ENCODE measurements at regions not wholly inside any gene's neighbourhood (a gene's known extent, or its start where the extent isn't known, plus 50 kb on each side); places are given as distances from the start of the nearest gene placed in this dataset.

GRCh38 chr7:84941936-84942335 lies 244.9 kb downstream of the SEMA3D start:
- no peak for DNase-seq (ENCODE audit: low read depth in 1 of 2, low spot score in 1 of 2)
- Histone ChIP-seq H3K27ac (no peak overlapping the region), H3K4me3 (no peak overlapping the region), H3K4me1 (ENCODE audit: low read depth) (no peaks in the 10 kb centered on the region), H3K27me3 (no peaks in the 10 kb centered on the region), H3K36me3 (no peaks in the 10 kb centered on the region), H3K9me3 (ENCODE audit: low read depth) (no peaks in the 10 kb centered on the region)
- no peak for TF ChIP-seq CTCF (IDR thresholded peaks at IDR 0.05; ENCODE audit: low read depth, low read length)

- TF ChIP-seq CTCF (IDR thresholded peaks at IDR 0.05; ENCODE audit: low read depth, low read length): no peak
- no peaks in the 10 kb centered on the region for H3K9me3 ChIP-seq (ENCODE audit: low read depth)
These were observed 245.6 kb downstream of the SEMA3D start for GRCh38 chr7:84941291-84941690.

DNA sequence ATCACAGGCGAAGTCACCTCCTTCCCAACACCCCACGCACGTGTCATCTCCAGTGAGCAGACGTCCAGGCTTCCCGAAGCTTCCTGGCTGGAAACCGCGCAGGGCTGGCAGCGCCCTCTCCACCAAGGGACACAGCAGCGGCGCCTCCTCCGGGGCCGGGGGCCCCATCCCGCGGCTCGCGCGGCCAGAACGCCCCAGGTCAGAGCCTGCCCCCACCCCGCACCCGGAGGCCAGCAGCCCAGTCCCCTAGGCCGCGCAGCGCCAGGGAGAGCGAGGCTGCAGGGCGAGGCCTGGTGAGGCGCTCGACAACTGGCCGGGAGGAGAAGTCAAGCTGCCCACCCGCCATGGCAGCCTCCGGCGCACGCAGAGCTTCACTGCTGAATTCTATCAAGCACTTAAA lies 247.0 kb downstream of the SEMA3D start:
- H3K36me3 ChIP-seq: no peaks in the 10 kb centered on the region
- H3K27ac ChIP-seq: no peak overlapping the region
- H3K4me3 ChIP-seq: no peak overlapping the region
- no peaks in the 10 kb centered on the region for H3K9me3 ChIP-seq (ENCODE audit: low read depth)
- H3K4me1 ChIP-seq (ENCODE audit: low read depth): no peaks in the 10 kb centered on the region
- DNase-seq (ENCODE audit: low read depth in 1 of 2, low spot score in 1 of 2): no peak
- no peaks in the 10 kb centered on the region for H3K27me3 ChIP-seq
- no peak for TF ChIP-seq CTCF (IDR thresholded peaks at IDR 0.05; ENCODE audit: low read depth, low read length)

More at GRCh38 chr7:84941291-84941690, 245.6 kb downstream of the SEMA3D start:
- peak in 1 of 2 donors; percentile 29 for DNase-seq (ENCODE audit: low read depth in 1 of 2, low spot score in 1 of 2)
- no peaks in the 10 kb centered on the region for H3K4me1 ChIP-seq (ENCODE audit: low read depth)
- no peak overlapping the region for H3K27ac ChIP-seq
- no peak overlapping the region for H3K4me3 ChIP-seq
- no peaks in the 10 kb centered on the region for H3K27me3 ChIP-seq
- no peaks in the 10 kb centered on the region for H3K36me3 ChIP-seq

- no peak for TF ChIP-seq CTCF (IDR thresholded peaks at IDR 0.05; ENCODE audit: low read depth, low read length)
- H3K4me3 ChIP-seq: no peak overlapping the region
These were observed 247.4 kb downstream of the SEMA3D start for GRCh38 chr7:84939442-84939841.

DNA sequence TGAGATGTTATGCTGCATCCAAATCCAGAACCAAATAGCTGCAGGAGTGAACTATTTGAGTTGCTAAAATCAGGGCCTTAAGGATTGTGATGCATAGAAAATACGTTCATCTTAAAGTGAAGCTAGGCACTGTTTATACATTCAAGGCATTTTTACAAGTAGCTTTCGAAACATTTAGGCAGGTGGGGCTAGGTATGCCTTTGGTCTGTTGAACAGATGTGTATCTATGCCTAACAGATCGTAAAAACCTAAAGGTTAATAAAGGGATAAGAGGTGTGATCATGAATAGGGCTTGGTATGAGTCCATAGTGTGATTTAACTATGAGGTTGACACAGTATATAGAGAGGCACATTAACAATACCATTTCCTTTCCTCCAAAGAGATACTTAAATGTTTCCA lies 262.5 kb downstream of the SEMA3D start:
- Histone ChIP-seq H3K9me3 (ENCODE audit: low read depth) (no peaks in the 10 kb centered on the region), H3K4me1 (ENCODE audit: low read depth) (peaks cover 25% of the 10 kb centered on the region), H3K36me3 (no peaks in the 10 kb centered on the region), H3K4me3 (no peak overlapping the region), H3K27me3 (no peaks in the 10 kb centered on the region), H3K27ac (no peak overlapping the region)
- no peak for DNase-seq (ENCODE audit: low read depth in 1 of 2, low spot score in 1 of 2)
- TF ChIP-seq CTCF (IDR thresholded peaks at IDR 0.05; ENCODE audit: low read depth, low read length): no peak

More at GRCh38 chr7:84939442-84939841, 247.4 kb downstream of the SEMA3D start:
- no peak for DNase-seq (ENCODE audit: low read depth in 1 of 2, low spot score in 1 of 2)
- Histone ChIP-seq H3K4me1 (ENCODE audit: low read depth) (no peaks in the 10 kb centered on the region), H3K36me3 (no peaks in the 10 kb centered on the region), H3K27ac (no peak overlapping the region), H3K9me3 (ENCODE audit: low read depth) (no peaks in the 10 kb centered on the region), H3K27me3 (no peaks in the 10 kb centered on the region)

DNA sequence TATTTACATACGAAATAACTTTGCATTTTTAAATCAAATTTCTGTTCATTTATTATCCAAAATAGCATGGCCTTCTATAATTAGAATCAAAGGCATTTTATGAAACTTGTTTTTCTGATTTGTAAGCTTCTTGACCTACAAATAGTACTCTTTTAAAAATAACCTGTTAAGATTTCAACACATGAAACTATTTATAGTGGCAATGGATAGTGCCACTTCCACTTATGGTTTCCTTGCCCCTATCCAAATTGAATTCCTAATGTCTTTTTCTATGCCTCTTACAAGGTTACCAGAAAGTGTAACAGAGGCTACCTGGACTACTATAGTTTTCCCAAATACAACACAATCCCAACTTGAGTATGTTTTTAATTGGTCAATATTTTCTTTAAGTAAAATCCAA lies 263.5 kb downstream of the SEMA3D start:
- Histone ChIP-seq H3K27me3 (no peaks in the 10 kb centered on the region), H3K4me1 (ENCODE audit: low read depth) (peaks cover 25% of the 10 kb centered on the region), H3K4me3 (no peak overlapping the region), H3K27ac (peak overlapping the region; percentile 43), H3K9me3 (ENCODE audit: low read depth) (no peaks in the 10 kb centered on the region), H3K36me3 (no peaks in the 10 kb centered on the region)
- TF ChIP-seq CTCF (IDR thresholded peaks at IDR 0.05; ENCODE audit: low read depth, low read length): no peak
- peak in 1 of 2 donors; percentile 5 for DNase-seq (ENCODE audit: low read depth in 1 of 2, low spot score in 1 of 2)
